T-helper 1 cell treated with Interleukin-12 subunit alpha and Interleukin-12 subunit beta and Interleukin-4 antibody, amounts not matched to agents 30 μg/mL and 1 μg/mL, for 36 hours (primary cell): ENCODE measurements at regions not wholly inside any gene's neighbourhood (a gene's known extent, or its start where the extent isn't known, plus 50 kb on each side); places are given as distances from the start of the nearest gene placed in this dataset.

Experiments
- H3K27ac Mint-ChIP-seq: one replicate; pipeline ENCODE4 v1.8.0; 2021; ENCODE audit warnings: mild to moderate bottlenecking, mixed read lengths
- H3K27me3 Mint-ChIP-seq: one replicate; pipeline ENCODE4 v1.8.0; 2021; ENCODE audit warnings: low read depth, mixed read lengths
- H3K36me3 Mint-ChIP-seq: one replicate; pipeline ENCODE4 v1.8.0; 2021; ENCODE audit warnings: low read depth, mixed read lengths
- H3K4me1 Mint-ChIP-seq: one replicate; pipeline ENCODE4 v1.8.0; 2021; ENCODE audit warnings: low read depth, mixed read lengths
- H3K4me3 Mint-ChIP-seq: one replicate; pipeline ENCODE4 v1.8.0; 2021; ENCODE audit warnings: mild to moderate bottlenecking, moderate library complexity, mixed read lengths
- H3K9me3 Mint-ChIP-seq: one replicate; pipeline ENCODE4 v1.8.0; 2021; ENCODE audit warnings: mixed read lengths

- H3K4me3 Mint-ChIP-seq: no peak overlapping the region
- peak overlapping the region; percentile 52 for H3K27ac Mint-ChIP-seq
- H3K9me3 Mint-ChIP-seq: no peaks in the 10 kb centered on the region
- H3K4me1 Mint-ChIP-seq: no peaks in the 10 kb centered on the region
- no peaks in the 10 kb centered on the region for H3K36me3 Mint-ChIP-seq
- H3K27me3 Mint-ChIP-seq: no peaks in the 10 kb centered on the region
These were observed 304.9 kb upstream of the ZMIZ1 start for GRCh38 chr10:78763651-78764395.

DNA sequence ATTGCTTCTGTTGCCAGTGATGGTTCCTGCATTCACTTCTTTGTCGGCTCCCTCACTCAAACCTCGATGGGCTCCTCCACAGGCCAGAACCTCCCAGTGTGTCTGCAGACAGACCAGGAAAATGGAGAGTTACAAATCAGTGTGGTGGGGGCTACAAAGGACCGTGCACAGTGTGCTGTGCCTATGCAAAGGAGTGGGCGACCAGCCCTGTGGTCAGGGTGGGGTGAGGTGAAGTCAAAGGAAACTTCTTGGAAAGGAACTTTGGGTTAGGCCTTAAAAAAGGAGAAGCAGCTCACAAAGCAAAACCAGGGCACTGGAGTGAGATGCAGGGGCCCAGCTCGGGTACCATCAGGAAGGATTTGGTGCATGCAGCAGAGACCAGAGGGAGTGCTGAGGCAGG, 304.3 kb upstream of the ZMIZ1 start:
- no peak overlapping the region for H3K4me3 Mint-ChIP-seq
- H3K9me3 Mint-ChIP-seq: no peaks in the 10 kb centered on the region

DNA sequence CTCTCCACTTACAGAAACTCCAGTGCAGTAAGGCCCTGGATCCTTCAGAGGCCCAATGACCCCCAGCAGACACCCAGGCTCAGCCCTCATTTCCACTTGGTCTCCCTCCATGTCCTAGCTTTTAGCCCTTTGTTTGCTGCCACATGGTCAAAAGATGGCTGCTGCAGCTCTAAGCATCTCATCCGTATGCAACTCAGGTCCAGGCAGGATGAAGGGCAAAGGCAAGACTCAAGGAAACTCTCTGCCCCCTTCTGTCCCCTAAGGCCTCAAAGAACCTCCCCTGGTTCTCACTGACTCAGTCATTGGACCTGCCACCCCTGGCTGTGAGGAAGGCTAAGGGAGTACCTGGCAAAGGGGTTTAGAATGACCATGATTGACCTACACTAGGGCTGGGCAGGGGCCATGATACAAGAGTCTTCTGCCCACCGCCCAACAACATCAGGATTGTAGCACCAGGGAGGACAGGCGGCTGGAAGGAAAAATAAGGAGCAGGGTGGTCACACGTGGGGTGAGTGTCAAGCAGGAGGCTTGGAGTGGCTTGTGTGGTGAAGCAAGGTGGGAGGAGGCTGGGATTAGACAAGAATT, 303.8 kb upstream of the ZMIZ1 start:
- Mint-ChIP-seq H3K4me3 (no peak overlapping the region), H3K9me3 (no peaks in the 10 kb centered on the region), H3K27me3 (no peaks in the 10 kb centered on the region), H3K36me3 (no peaks in the 10 kb centered on the region), H3K4me1 (no peaks in the 10 kb centered on the region), H3K27ac (no peak overlapping the region)

More for the DNA sequence above, 304.3 kb upstream of the ZMIZ1 start:
- Mint-ChIP-seq H3K27ac (peak overlapping the region; percentile 27), H3K27me3 (no peaks in the 10 kb centered on the region), H3K36me3 (no peaks in the 10 kb centered on the region), H3K4me1 (no peaks in the 10 kb centered on the region)

DNA sequence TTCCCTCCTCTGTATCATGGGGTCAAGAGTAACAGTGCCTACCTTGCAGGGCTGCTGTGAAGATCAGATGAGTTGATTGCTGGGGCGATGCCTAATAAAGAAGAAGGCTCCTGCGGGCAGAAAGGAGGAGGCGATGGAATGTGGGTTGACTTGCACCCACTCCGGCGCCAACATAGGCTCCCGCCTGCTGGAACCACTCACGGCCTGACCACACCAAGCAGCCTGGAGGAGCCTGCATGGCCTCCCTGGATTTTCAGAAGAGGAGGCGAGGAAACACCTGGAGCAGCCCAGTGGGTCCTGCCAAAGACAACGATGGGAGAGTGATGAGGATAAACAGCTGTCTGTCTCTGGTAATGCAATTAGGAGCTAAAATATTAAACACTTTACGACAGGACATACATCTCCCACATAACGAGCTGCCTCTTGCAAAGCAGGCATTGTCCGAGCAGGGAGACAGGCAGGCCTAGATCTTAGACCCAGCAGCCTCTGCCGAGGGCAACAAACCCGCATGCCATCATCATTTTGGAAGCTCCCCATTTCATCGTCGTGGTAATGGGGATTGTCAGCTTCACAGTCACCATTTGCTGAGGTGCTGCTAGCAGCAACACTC, 302.9 kb upstream of the ZMIZ1 start:
- no peak overlapping the region for H3K4me3 Mint-ChIP-seq
- H3K4me1 Mint-ChIP-seq: no peaks in the 10 kb centered on the region
- no peaks in the 10 kb centered on the region for H3K27me3 Mint-ChIP-seq
- no peaks in the 10 kb centered on the region for H3K9me3 Mint-ChIP-seq
- no peak overlapping the region for H3K27ac Mint-ChIP-seq
- H3K36me3 Mint-ChIP-seq: no peaks in the 10 kb centered on the region

DNA sequence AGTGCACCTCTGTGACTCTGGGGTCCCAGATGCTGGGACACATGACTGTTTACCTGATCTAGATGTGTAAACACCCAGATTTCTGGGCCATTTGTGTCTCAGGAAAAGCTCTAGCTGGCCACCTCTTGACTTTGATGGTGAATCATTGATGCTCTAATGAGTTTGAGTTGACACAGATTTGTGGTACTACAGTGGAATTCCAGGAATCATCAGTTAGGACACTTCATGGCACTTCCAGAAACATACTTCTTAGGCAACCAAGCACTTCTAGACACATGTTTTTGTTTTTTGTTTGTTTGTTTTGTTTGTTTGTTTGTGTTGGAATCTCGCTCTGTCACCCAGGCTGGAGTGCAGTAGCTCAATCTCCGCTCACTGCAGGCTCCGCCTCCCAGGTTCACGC, 302.2 kb upstream of the ZMIZ1 start:
- no peaks in the 10 kb centered on the region for H3K9me3 Mint-ChIP-seq
- H3K27ac Mint-ChIP-seq: no peak overlapping the region
- H3K4me3 Mint-ChIP-seq: no peak overlapping the region
- H3K36me3 Mint-ChIP-seq: no peaks in the 10 kb centered on the region
- H3K27me3 Mint-ChIP-seq: no peaks in the 10 kb centered on the region
- no peaks in the 10 kb centered on the region for H3K4me1 Mint-ChIP-seq

GRCh38 chr10:78768041-78768835, 300.5 kb upstream of the ZMIZ1 start:
- Mint-ChIP-seq H3K27me3 (no peaks in the 10 kb centered on the region), H3K9me3 (no peaks in the 10 kb centered on the region), H3K4me1 (no peaks in the 10 kb centered on the region), H3K36me3 (no peaks in the 10 kb centered on the region), H3K27ac (no peak overlapping the region), H3K4me3 (no peak overlapping the region)

DNA sequence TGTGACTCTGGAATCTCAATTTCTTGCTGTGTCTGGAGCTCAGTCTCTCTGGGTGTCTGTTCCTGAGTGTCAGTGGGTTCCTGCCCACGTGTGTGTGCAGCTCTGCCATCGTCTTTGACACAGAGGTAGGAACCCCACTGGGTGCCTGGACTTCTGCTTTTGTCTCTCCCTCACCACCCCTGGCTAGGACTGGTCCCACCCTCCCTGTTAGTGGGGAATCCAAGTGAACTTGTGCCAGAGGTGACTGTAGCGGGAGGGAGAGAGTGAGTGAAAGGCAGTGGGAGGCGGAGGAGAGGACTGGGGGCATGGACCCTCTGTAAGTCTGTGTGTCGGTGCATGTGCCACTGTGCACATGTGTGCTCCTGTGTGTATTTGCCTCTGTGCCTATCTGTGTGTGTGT, 299.9 kb upstream of the ZMIZ1 start:
- Mint-ChIP-seq H3K27me3 (no peaks in the 10 kb centered on the region), H3K9me3 (no peaks in the 10 kb centered on the region), H3K4me3 (no peak overlapping the region), H3K27ac (no peak overlapping the region), H3K36me3 (no peaks in the 10 kb centered on the region), H3K4me1 (no peaks in the 10 kb centered on the region)

DNA sequence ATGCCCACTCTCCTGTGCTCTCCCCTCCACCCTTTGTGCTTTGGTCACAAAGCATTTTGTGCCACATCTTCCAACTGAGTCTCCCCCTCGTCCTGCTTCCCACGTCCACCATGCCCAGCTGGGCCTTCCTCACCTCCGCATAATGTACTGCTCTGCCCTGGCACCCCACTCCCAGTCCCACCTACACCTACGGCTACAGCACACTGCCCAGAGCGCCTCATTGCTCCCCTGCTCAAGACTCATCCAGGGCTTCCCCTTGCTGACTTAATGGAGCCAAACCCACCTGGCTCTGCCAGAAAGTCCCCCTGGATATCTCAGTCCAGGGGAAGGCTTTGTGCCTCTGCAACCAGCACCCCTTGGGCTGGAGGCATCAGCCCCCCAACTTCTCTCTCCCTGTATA, 299.2 kb upstream of the ZMIZ1 start:
- no peaks in the 10 kb centered on the region for H3K9me3 Mint-ChIP-seq
- no peaks in the 10 kb centered on the region for H3K27me3 Mint-ChIP-seq
- no peaks in the 10 kb centered on the region for H3K36me3 Mint-ChIP-seq
- H3K27ac Mint-ChIP-seq: no peak overlapping the region
- H3K4me3 Mint-ChIP-seq: no peak overlapping the region
- H3K4me1 Mint-ChIP-seq: no peaks in the 10 kb centered on the region

- Mint-ChIP-seq H3K27ac (no peak overlapping the region), H3K36me3 (no peaks in the 10 kb centered on the region), H3K27me3 (no peaks in the 10 kb centered on the region), H3K9me3 (no peaks in the 10 kb centered on the region), H3K4me1 (no peaks in the 10 kb centered on the region), H3K4me3 (no peak overlapping the region)
These were observed 298.3 kb upstream of the ZMIZ1 start for GRCh38 chr10:78770167-78771090.

DNA sequence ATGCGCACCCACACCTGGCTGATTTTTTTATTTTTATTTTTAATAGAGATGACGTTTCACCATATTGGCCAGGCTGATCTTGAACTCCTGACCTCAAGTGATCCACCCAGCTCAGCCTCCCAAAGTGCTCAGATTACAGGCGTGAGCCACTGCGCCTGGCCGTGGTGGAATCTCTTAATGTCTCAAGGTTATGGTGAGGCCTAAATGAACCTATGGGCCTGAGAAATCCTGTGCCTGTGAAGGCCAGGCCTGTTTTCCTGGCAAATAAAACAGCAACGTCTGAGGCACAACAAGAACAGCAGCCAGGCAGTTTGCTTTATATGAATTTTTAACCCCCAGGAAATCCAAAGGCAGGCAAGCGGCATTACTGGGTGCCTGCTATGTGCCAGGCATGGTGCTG, 297.5 kb upstream of the ZMIZ1 start:
- no peaks in the 10 kb centered on the region for H3K9me3 Mint-ChIP-seq
- H3K27ac Mint-ChIP-seq: no peak overlapping the region

DNA sequence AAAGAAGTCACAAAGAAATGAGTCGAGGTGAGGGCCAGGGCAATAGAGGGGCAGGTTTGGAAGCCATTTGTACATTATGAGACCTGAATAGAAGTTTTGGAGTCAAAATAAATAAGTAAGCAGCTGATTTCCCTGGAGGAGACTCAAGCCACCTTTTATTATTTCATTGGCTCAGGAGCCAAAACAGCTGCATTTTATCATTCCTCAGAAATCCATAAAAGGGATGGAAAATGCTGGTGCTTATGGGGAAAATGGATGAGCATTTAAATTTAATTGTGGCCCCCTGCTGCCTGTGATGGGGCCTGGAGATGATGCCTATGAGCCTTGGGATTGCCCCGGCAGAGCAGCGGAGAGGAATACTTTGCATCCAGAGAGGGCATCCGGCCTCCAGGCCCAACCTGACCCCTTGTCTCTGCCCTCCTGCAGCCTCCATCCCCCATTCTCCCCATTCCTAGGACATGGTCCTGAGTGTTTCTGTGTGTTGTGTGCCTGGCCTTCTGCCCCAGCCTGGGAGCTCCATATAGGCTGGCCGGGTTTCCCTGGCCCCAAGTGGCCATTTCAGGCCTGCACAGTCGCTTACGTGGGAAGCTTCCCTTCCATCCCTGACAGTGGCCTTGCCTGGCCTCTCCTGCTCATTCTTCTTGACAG, 296.8 kb upstream of the ZMIZ1 start:
- no peaks in the 10 kb centered on the region for H3K9me3 Mint-ChIP-seq
- no peaks in the 10 kb centered on the region for H3K36me3 Mint-ChIP-seq
- no peak overlapping the region for H3K27ac Mint-ChIP-seq
- no peaks in the 10 kb centered on the region for H3K27me3 Mint-ChIP-seq
- no peaks in the 10 kb centered on the region for H3K4me1 Mint-ChIP-seq
- H3K4me3 Mint-ChIP-seq: no peak overlapping the region

More for the DNA sequence above, 297.5 kb upstream of the ZMIZ1 start:
- no peaks in the 10 kb centered on the region for H3K36me3 Mint-ChIP-seq
- H3K4me1 Mint-ChIP-seq: no peaks in the 10 kb centered on the region
- H3K27me3 Mint-ChIP-seq: no peaks in the 10 kb centered on the region
- H3K4me3 Mint-ChIP-seq: no peak overlapping the region

GRCh38 chr10:78772486-78772885, 296.3 kb upstream of the ZMIZ1 start:
- no peak overlapping the region for H3K4me3 Mint-ChIP-seq
- H3K36me3 Mint-ChIP-seq: no peaks in the 10 kb centered on the region
- H3K27ac Mint-ChIP-seq: no peak overlapping the region
- no peaks in the 10 kb centered on the region for H3K4me1 Mint-ChIP-seq
- H3K27me3 Mint-ChIP-seq: no peaks in the 10 kb centered on the region
- H3K9me3 Mint-ChIP-seq: no peaks in the 10 kb centered on the region

GRCh38 chr10:78772986-78773530, 295.7 kb upstream of the ZMIZ1 start:
- Mint-ChIP-seq H3K36me3 (no peaks in the 10 kb centered on the region), H3K27ac (no peak overlapping the region), H3K27me3 (no peaks in the 10 kb centered on the region), H3K4me1 (no peaks in the 10 kb centered on the region), H3K9me3 (no peaks in the 10 kb centered on the region), H3K4me3 (no peak overlapping the region)
